ENCODE measurements at regions not wholly inside any gene's neighbourhood (a gene's known extent, or its start where the extent isn't known, plus 50 kb on each side); places are given as distances from the start of the nearest gene placed in this dataset.
"Not testable (repeated sequence)": the region's sequence is repeated elsewhere in the genome, so short reads cannot be mapped to it uniquely, and the experiment has no call there.

- not testable (repeated sequence) for H3K9me2 ChIP-seq (ENCODE audit: insufficient read depth); H3K4me1 Mint-ChIP-seq; H3K79me2 ChIP-seq (replicated peaks; ENCODE audit: insufficient read depth); H4K20me1 ChIP-seq (replicated peaks; ENCODE audit: insufficient read depth); H3K4me1 ChIP-seq (ENCODE audit: insufficient read depth); H3K27me3 Mint-ChIP-seq (ENCODE audit: insufficient read depth, low read depth, poor library complexity); H3K36me3 Mint-ChIP-seq (ENCODE audit: low read depth); H2AFZ ChIP-seq; H3K4me2 ChIP-seq; H3K27ac Mint-ChIP-seq; H3K4me3 ChIP-seq; H3K36me3 ChIP-seq (ENCODE audit: insufficient read depth); H3K4me3 Mint-ChIP-seq; H3F3A ChIP-seq (replicated peaks; ENCODE audit: low read depth); H3K9me3 Mint-ChIP-seq; H3K27ac ChIP-seq (ENCODE audit: low read depth); H3K27me3 ChIP-seq (ENCODE audit: insufficient read depth)
- DNase-seq (ENCODE audit: low spot score): peak; percentile 66
- ATAC-seq: peak; percentile 88
- TF ChIP-seq, protein P1, sequence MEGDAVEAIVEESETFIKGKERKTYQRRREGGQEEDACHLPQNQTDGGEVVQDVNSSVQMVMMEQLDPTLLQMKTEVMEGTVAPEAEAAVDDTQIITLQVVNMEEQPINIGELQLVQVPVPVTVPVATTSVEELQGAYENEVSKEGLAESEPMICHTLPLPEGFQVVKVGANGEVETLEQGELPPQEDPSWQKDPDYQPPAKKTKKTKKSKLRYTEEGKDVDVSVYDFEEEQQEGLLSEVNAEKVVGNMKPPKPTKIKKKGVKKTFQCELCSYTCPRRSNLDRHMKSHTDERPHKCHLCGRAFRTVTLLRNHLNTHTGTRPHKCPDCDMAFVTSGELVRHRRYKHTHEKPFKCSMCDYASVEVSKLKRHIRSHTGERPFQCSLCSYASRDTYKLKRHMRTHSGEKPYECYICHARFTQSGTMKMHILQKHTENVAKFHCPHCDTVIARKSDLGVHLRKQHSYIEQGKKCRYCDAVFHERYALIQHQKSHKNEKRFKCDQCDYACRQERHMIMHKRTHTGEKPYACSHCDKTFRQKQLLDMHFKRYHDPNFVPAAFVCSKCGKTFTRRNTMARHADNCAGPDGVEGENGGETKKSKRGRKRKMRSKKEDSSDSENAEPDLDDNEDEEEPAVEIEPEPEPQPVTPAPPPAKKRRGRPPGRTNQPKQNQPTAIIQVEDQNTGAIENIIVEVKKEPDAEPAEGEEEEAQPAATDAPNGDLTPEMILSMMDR (conservative IDR thresholded peaks at IDR 0.05; ENCODE audit: low read depth in 2 of 2): peak; percentile 48 to 78
Observed at GRCh38 chr13:89434624-89435023, 1763.5 kb downstream of the SLITRK5 start.

DNA sequence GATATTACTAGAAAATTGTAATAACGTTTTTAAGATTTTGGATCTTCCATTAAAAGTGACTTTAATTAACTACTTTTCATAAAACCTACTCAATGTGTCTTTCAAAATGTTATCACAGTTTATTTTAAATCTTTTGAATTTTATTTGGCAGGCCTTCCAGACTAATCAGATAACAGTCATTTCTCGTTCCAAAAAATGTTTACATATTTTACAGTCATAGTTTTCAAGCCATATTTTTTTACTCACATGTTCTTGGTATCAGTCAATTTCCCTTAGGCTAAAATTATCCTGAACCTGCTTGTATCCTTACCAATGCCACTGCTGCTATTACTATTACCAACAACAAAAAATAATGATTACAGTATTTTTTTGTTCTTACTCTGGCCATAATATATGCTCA, 1783.5 kb downstream of the SLITRK5 start:
- Histone ChIP-seq H3K4me2 (no peak overlapping the region), H4K20me1 (replicated peaks; ENCODE audit: insufficient read depth) (no peaks in the 10 kb centered on the region), H3K4me3 (no peak overlapping the region), H3K79me2 (replicated peaks; ENCODE audit: insufficient read depth) (no peaks in the 10 kb centered on the region), H2AFZ (no peak overlapping the region), H3K9me2 (ENCODE audit: insufficient read depth) (no peaks in the 10 kb centered on the region), H3K27me3 (ENCODE audit: insufficient read depth) (no peaks in the 10 kb centered on the region), H3F3A (replicated peaks; ENCODE audit: low read depth) (no peaks in the 10 kb centered on the region), H3K36me3 (ENCODE audit: insufficient read depth) (no peaks in the 10 kb centered on the region), H3K4me1 (ENCODE audit: insufficient read depth) (no peaks in the 10 kb centered on the region), H3K27ac (ENCODE audit: low read depth) (no peak overlapping the region)
- Mint-ChIP-seq H3K9me3 (no peaks in the 10 kb centered on the region), H3K27ac (no peak overlapping the region), H3K36me3 (ENCODE audit: low read depth) (no peaks in the 10 kb centered on the region), H3K4me3 (no peak overlapping the region), H3K4me1 (no peaks in the 10 kb centered on the region), H3K27me3 (ENCODE audit: insufficient read depth, low read depth, poor library complexity) (no peaks in the 10 kb centered on the region)
- TF ChIP-seq EZH2phosphoT487 (IDR thresholded peaks at IDR 0.05; ENCODE audit: unreplicated experiment): no peak
- no peak for TF ChIP-seq NANOG (IDR thresholded peaks at IDR 0.05; ENCODE audit: borderline replicate concordance)
- TF ChIP-seq ZNF331 (CRISPR knock-in tag; IDR thresholded peaks at IDR 0.05; ENCODE audit: low read depth): no peak
- no peak for TF ChIP-seq EZH2 (IDR thresholded peaks at IDR 0.05; ENCODE audit: low read depth, unreplicated experiment)
- DNase-seq (ENCODE audit: low spot score): no peak
- ATAC-seq: no peak

DNA sequence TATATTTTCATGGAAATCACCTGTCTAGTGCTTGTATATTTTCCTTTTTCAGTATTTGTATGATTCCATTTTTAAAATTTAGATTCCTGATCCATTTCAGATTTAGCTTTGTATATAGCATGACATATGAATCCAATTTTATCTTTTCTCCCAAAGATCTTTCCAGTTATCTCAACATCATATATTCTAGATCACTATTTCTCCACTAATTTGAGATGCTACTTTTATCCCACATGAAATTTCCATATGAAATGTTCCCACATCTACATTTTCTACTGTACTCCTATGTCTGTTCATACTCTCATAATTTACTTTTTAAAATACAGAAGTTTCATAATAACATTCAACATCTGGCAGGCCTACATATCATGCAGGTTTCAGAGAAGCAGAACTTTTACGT, 1784.1 kb downstream of the SLITRK5 start:
- Mint-ChIP-seq H3K4me3 (no peak overlapping the region), H3K9me3 (no peaks in the 10 kb centered on the region), H3K27me3 (ENCODE audit: insufficient read depth, low read depth, poor library complexity) (no peaks in the 10 kb centered on the region), H3K27ac (no peak overlapping the region), H3K4me1 (no peaks in the 10 kb centered on the region), H3K36me3 (ENCODE audit: low read depth) (no peaks in the 10 kb centered on the region)
- Histone ChIP-seq H3K4me2 (no peak overlapping the region), H3K79me2 (replicated peaks; ENCODE audit: insufficient read depth) (no peaks in the 10 kb centered on the region), H3K9me2 (ENCODE audit: insufficient read depth) (no peaks in the 10 kb centered on the region), H3F3A (replicated peaks; ENCODE audit: low read depth) (no peaks in the 10 kb centered on the region), H3K4me1 (ENCODE audit: insufficient read depth) (no peaks in the 10 kb centered on the region), H3K36me3 (ENCODE audit: insufficient read depth) (no peaks in the 10 kb centered on the region), H3K27ac (ENCODE audit: low read depth) (no peak overlapping the region), H3K27me3 (ENCODE audit: insufficient read depth) (no peaks in the 10 kb centered on the region), H3K4me3 (no peak overlapping the region), H2AFZ (no peak overlapping the region), H4K20me1 (replicated peaks; ENCODE audit: insufficient read depth) (no peaks in the 10 kb centered on the region)
- ATAC-seq (no peak), DNase-seq (ENCODE audit: low spot score) (no peak)
- TF ChIP-seq, protein P1 (conservative IDR thresholded peaks at IDR 0.05; ENCODE audit: low read depth in 2 of 2): no peak
- TF ChIP-seq JUNB (IDR thresholded peaks at IDR 0.05; ENCODE audit: unreplicated experiment) (no peak), ETS1 (IDR thresholded peaks at IDR 0.05) (no peak), CREB1 (CRISPR knock-in tag; IDR thresholded peaks at IDR 0.05; ENCODE audit: low read depth) (no peak), NANOG (IDR thresholded peaks at IDR 0.05; ENCODE audit: borderline replicate concordance) (no peak), STAT1 (IDR thresholded peaks at IDR 0.05; ENCODE audit: unreplicated experiment) (no peak), ZNF331 (CRISPR knock-in tag; IDR thresholded peaks at IDR 0.05; ENCODE audit: low read depth) (no peak)
- TF ChIP-seq, protein P2, sequence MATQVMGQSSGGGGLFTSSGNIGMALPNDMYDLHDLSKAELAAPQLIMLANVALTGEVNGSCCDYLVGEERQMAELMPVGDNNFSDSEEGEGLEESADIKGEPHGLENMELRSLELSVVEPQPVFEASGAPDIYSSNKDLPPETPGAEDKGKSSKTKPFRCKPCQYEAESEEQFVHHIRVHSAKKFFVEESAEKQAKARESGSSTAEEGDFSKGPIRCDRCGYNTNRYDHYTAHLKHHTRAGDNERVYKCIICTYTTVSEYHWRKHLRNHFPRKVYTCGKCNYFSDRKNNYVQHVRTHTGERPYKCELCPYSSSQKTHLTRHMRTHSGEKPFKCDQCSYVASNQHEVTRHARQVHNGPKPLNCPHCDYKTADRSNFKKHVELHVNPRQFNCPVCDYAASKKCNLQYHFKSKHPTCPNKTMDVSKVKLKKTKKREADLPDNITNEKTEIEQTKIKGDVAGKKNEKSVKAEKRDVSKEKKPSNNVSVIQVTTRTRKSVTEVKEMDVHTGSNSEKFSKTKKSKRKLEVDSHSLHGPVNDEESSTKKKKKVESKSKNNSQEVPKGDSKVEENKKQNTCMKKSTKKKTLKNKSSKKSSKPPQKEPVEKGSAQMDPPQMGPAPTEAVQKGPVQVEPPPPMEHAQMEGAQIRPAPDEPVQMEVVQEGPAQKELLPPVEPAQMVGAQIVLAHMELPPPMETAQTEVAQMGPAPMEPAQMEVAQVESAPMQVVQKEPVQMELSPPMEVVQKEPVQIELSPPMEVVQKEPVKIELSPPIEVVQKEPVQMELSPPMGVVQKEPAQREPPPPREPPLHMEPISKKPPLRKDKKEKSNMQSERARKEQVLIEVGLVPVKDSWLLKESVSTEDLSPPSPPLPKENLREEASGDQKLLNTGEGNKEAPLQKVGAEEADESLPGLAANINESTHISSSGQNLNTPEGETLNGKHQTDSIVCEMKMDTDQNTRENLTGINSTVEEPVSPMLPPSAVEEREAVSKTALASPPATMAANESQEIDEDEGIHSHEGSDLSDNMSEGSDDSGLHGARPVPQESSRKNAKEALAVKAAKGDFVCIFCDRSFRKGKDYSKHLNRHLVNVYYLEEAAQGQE (IDR thresholded peaks at IDR 0.05; ENCODE audit: unreplicated experiment): no peak

All from GM23338 (cell line).